ENCODE measurements at regions not wholly inside any gene's neighbourhood (a gene's known extent, or its start where the extent isn't known, plus 50 kb on each side); places are given as distances from the start of the nearest gene placed in this dataset.

- Histone ChIP-seq H3K9me3 (ENCODE audit: severe bottlenecking) (no peaks in the 10 kb centered on the region), H3K4me3 (ENCODE audit: severe bottlenecking) (no peak overlapping the region), H3K36me3 (ENCODE audit: low read depth) (no peaks in the 10 kb centered on the region), H3K4me1 (ENCODE audit: insufficient read depth, poor library complexity, severe bottlenecking) (no peaks in the 10 kb centered on the region), H3K27me3 (ENCODE audit: insufficient read depth, poor library complexity, severe bottlenecking) (no peaks in the 10 kb centered on the region), H3K27ac (ENCODE audit: poor library complexity, severe bottlenecking) (no peak overlapping the region)
- ATAC-seq (ENCODE audit: low read depth): no peak
- no peak for DNase-seq (ENCODE audit: low spot score)
- no peak for TF ChIP-seq CTCF (IDR thresholded peaks at IDR 0.05; ENCODE audit: poor library complexity, severe bottlenecking)
Measured at GRCh38 chr22:48238284-48238915, 1476.0 kb downstream of the TBC1D22A start.

- Histone ChIP-seq H3K4me1 (ENCODE audit: insufficient read depth, poor library complexity, severe bottlenecking) (no peaks in the 10 kb centered on the region), H3K27me3 (ENCODE audit: insufficient read depth, poor library complexity, severe bottlenecking) (no peaks in the 10 kb centered on the region), H3K27ac (ENCODE audit: poor library complexity, severe bottlenecking) (no peak overlapping the region), H3K9me3 (ENCODE audit: severe bottlenecking) (no peaks in the 10 kb centered on the region), H3K4me3 (ENCODE audit: severe bottlenecking) (no peak overlapping the region), H3K36me3 (ENCODE audit: low read depth) (no peaks in the 10 kb centered on the region)
- no peak for TF ChIP-seq CTCF (IDR thresholded peaks at IDR 0.05; ENCODE audit: poor library complexity, severe bottlenecking)
- DNase-seq (ENCODE audit: low spot score) (no peak), ATAC-seq (ENCODE audit: low read depth) (no peak)
Measured at GRCh38 chr22:48237466-48238283, 1475.2 kb downstream of the TBC1D22A start.

- ATAC-seq (ENCODE audit: low read depth) (no peak), DNase-seq (ENCODE audit: low spot score) (no peak)
- TF ChIP-seq CTCF (IDR thresholded peaks at IDR 0.05; ENCODE audit: poor library complexity, severe bottlenecking): no peak
- Histone ChIP-seq H3K27me3 (ENCODE audit: insufficient read depth, poor library complexity, severe bottlenecking) (no peaks in the 10 kb centered on the region), H3K9me3 (ENCODE audit: severe bottlenecking) (no peaks in the 10 kb centered on the region), H3K4me1 (ENCODE audit: insufficient read depth, poor library complexity, severe bottlenecking) (no peaks in the 10 kb centered on the region), H3K4me3 (ENCODE audit: severe bottlenecking) (no peak overlapping the region), H3K36me3 (ENCODE audit: low read depth) (no peaks in the 10 kb centered on the region), H3K27ac (ENCODE audit: poor library complexity, severe bottlenecking) (no peak overlapping the region)
Measured at GRCh38 chr22:48236261-48236660, 1473.8 kb downstream of the TBC1D22A start.

GRCh38 chr22:48235744-48236143 is 1473.3 kb downstream of the TBC1D22A start:
- DNase-seq (ENCODE audit: low spot score): no peak
- H3K4me1 ChIP-seq (ENCODE audit: insufficient read depth, poor library complexity, severe bottlenecking): no peaks in the 10 kb centered on the region
- H3K4me3 ChIP-seq (ENCODE audit: severe bottlenecking): no peak overlapping the region
- H3K27ac ChIP-seq (ENCODE audit: poor library complexity, severe bottlenecking): no peak overlapping the region
- H3K27me3 ChIP-seq (ENCODE audit: insufficient read depth, poor library complexity, severe bottlenecking): no peaks in the 10 kb centered on the region
- TF ChIP-seq CTCF (IDR thresholded peaks at IDR 0.05; ENCODE audit: poor library complexity, severe bottlenecking): no peak
- no peaks in the 10 kb centered on the region for H3K9me3 ChIP-seq (ENCODE audit: severe bottlenecking)
- no peaks in the 10 kb centered on the region for H3K36me3 ChIP-seq (ENCODE audit: low read depth)
- ATAC-seq (ENCODE audit: low read depth): no peak

GRCh38 chr22:48234011-48234410 is 1471.6 kb downstream of the TBC1D22A start:
- no peaks in the 10 kb centered on the region for H3K36me3 ChIP-seq (ENCODE audit: low read depth)
- no peak overlapping the region for H3K27ac ChIP-seq (ENCODE audit: poor library complexity, severe bottlenecking)
- H3K9me3 ChIP-seq (ENCODE audit: severe bottlenecking): no peaks in the 10 kb centered on the region
- no peak overlapping the region for H3K4me3 ChIP-seq (ENCODE audit: severe bottlenecking)
- TF ChIP-seq CTCF (IDR thresholded peaks at IDR 0.05; ENCODE audit: poor library complexity, severe bottlenecking): no peak
- H3K27me3 ChIP-seq (ENCODE audit: insufficient read depth, poor library complexity, severe bottlenecking): no peaks in the 10 kb centered on the region
- DNase-seq (ENCODE audit: low spot score): no peak
- H3K4me1 ChIP-seq (ENCODE audit: insufficient read depth, poor library complexity, severe bottlenecking): no peaks in the 10 kb centered on the region
- ATAC-seq (ENCODE audit: low read depth): no peak
